ENCODE measurements at regions not wholly inside any gene's neighbourhood (a gene's known extent, or its start where the extent isn't known, plus 50 kb on each side); places are given as distances from the start of the nearest gene placed in this dataset.

DNA sequence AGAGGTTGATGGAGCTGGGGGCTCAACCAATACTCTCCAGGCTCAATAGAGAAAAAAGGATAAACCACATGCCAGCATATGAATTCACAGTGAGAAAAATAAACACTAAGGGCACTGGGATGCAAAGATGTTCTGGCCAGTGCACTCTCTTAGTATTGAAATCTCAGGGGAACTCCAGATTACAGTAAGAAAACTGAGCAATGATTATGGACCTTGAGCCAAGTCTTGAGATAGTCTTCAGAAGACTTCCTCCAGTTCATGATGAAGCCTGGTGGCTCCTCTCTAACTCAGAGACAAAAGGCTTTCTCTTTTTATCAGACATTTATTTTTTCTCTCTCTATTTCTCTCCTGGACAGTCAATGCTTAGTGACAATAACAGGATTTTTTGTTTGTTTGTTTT lies 139.8 kb upstream of the SPEF2 start:
- TF ChIP-seq, protein P1, sequence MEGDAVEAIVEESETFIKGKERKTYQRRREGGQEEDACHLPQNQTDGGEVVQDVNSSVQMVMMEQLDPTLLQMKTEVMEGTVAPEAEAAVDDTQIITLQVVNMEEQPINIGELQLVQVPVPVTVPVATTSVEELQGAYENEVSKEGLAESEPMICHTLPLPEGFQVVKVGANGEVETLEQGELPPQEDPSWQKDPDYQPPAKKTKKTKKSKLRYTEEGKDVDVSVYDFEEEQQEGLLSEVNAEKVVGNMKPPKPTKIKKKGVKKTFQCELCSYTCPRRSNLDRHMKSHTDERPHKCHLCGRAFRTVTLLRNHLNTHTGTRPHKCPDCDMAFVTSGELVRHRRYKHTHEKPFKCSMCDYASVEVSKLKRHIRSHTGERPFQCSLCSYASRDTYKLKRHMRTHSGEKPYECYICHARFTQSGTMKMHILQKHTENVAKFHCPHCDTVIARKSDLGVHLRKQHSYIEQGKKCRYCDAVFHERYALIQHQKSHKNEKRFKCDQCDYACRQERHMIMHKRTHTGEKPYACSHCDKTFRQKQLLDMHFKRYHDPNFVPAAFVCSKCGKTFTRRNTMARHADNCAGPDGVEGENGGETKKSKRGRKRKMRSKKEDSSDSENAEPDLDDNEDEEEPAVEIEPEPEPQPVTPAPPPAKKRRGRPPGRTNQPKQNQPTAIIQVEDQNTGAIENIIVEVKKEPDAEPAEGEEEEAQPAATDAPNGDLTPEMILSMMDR (IDR thresholded peaks at IDR 0.05): no peak
- no peak for TF ChIP-seq POLR2A (IDR thresholded peaks at IDR 0.05)

Data from vagina (tissue), 2 donors.